ENCODE measurements at regions not wholly inside any gene's neighbourhood (a gene's known extent, or its start where the extent isn't known, plus 50 kb on each side); places are given as distances from the start of the nearest gene placed in this dataset.
A peak's percentile ranks its signal among the peaks of the same experiment; 100 is the strongest.

DNA sequence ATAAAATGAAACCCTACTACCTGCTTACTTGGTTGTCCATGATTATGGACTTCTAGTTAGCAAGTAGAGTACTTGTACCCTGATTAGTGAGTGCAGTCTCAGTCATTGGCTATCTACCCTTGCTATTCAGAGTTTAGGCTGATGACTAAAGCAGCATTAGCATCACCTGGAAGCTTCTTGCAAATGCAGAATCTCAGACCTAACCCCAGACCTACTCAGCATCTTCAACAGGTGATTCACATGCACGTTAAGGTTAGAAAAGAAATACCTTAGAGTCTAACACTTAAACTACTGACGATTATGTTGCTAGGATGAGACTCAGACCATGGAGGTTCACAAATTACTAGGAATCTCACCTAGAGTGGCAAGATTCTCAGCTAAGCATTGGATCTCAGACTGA, 399.9 kb upstream of the FANCL start:
- TF ChIP-seq CBX8 (IDR thresholded peaks at IDR 0.05) = no peak
- no peak for TF ChIP-seq HOXA7 (CRISPR knock-in tag; IDR thresholded peaks at IDR 0.05)
- TF ChIP-seq FOSB (CRISPR knock-in tag; IDR thresholded peaks at IDR 0.05) = no peak
- no peak for TF ChIP-seq FOXS1 (CRISPR knock-in tag; IDR thresholded peaks at IDR 0.05)
- no peak for TF ChIP-seq HDAC2 (IDR thresholded peaks at IDR 0.05)
- TF ChIP-seq E2F6 (IDR thresholded peaks at IDR 0.05; ENCODE audit: borderline replicate concordance, low read depth) = no peak
- TF ChIP-seq KDM5A (IDR thresholded peaks at IDR 0.05) = no peak
- TF ChIP-seq ZC3H11A (IDR thresholded peaks at IDR 0.05) = no peak
- no peak for TF ChIP-seq GATA3 (IDR thresholded peaks at IDR 0.05; ENCODE audit: borderline replicate concordance)
- no peak for TF ChIP-seq POLR2AphosphoS2 (conservative IDR thresholded peaks at IDR 0.05; ENCODE audit: low read length)
- TF ChIP-seq RFX5 (IDR thresholded peaks at IDR 0.05) = no peak
- TF ChIP-seq, protein P1, sequence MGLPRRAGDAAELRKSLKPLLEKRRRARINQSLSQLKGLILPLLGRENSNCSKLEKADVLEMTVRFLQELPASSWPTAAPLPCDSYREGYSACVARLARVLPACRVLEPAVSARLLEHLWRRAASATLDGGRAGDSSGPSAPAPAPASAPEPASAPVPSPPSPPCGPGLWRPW (IDR thresholded peaks at IDR 0.05) = no peak
- no peak for TF ChIP-seq EHMT2 (IDR thresholded peaks at IDR 0.05; ENCODE audit: low read depth)
- no peak for TF ChIP-seq CHD4 (IDR thresholded peaks at IDR 0.05; ENCODE audit: borderline replicate concordance)
- Histone ChIP-seq H3K4me2 (no peak overlapping the region), H3K4me1 (peaks cover 8% of the 10 kb centered on the region; the same call in 2 of the 3 replicates), H3K27ac (no peak overlapping the region), H3K4me3 (no peak overlapping the region), H3K9me3 (no peaks in the 10 kb centered on the region)
- ChIA-PET CTCF (no interaction called here), POLR2A (no interaction called here)
- DNase-seq (ENCODE audit: low read depth in 1 of 2, low spot score in 1 of 2) = no peak
- FAIRE-seq = no peak
- WGBS (ENCODE audit: missing lambda C conversion rate) = 25% methylated on average over 2 of the region's 2 CpGs
- no peak for ATAC-seq

DNA sequence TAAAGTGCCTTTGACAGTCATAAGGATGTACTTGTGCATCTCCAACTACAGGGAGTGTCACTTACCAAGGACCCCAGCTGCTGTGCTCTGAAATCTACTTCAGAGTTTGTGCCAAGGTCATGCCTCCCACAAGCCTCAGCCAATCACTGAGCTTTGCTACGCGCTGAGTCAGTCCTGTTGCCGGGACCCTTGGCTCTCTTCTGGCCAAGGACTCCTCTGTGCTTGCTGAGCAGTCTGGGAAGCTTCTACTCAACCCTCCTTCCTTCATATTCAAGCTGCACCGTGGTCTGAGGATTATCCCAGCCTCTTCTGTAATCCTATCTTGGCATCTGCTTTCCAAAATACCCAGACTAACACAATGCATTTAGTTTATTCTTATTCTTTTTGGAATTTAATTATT, 398.9 kb upstream of the FANCL start:
- CTCF ChIA-PET = no interaction called here
- no peak for ATAC-seq
- no peaks in the 10 kb centered on the region for H3K9me3 ChIP-seq
- TF ChIP-seq RNF2 (IDR thresholded peaks at IDR 0.05; ENCODE audit: borderline replicate concordance, low read depth) = no peak
- TF ChIP-seq CHD2 (IDR thresholded peaks at IDR 0.05; ENCODE audit: low read length, partially characterized antibody) = no peak
- TF ChIP-seq EP300 (IDR thresholded peaks at IDR 0.05) = no peak
- TF ChIP-seq POLR2A (IDR thresholded peaks at IDR 0.05; ENCODE audit: low read length) = no peak
- H3K4me3 ChIP-seq = no peak overlapping the region
- FAIRE-seq = no peak
- WGBS (ENCODE audit: missing lambda C conversion rate) = 75% methylated on average over 4 of the region's 4 CpGs
- H3K4me2 ChIP-seq = no peak overlapping the region
- DNase-seq (ENCODE audit: low read depth in 1 of 2, low spot score in 1 of 2) = no peak
- POLR2A ChIA-PET = no interaction called here
- peaks cover 14% of the 10 kb centered on the region; the same call in 2 of the 3 replicates for H3K4me1 ChIP-seq
- H3K27ac ChIP-seq = no peak overlapping the region

DNA sequence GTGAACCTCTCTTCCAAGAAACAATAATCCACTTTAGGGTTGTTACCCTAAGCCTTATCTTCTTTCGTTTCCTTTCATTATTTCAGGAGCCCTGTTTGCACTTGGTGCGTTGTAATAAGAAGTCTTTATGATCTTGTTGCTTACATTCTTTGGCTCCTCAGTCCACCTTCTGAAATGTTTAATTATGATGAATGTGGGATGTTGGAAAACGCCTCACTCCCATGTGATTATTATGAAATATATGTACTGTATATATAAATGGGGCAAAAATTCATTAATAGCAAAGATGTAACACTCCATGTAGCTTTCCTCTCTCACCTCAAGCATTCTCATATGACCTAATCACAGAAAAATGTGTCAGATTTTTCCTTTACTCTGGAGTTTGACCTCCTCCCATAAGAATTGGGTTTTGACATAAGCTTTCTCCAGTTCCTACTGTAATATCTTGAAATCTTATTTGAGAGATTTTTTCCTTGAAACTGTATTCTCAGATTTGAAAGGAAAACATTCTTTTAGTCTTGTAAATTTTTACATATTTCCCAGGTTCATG, 397.2 kb upstream of the FANCL start:
- ChIA-PET POLR2A (no interaction called here), CTCF (interaction anchor here (1.3 kb wide), 1 partner anchor 20 kb away, joined by 3 read pairs; no protein-coding TSS in a partner anchor)
- WGBS (ENCODE audit: missing lambda C conversion rate) = 32% methylated on average over 3 of the region's 3 CpGs
- H3K4me2 ChIP-seq = peak overlapping the region; percentile 21; the same call in 2 of the 3 replicates
- FAIRE-seq (no peak), DNase-seq (ENCODE audit: low read depth in 1 of 2, low spot score in 1 of 2) (no peak), ATAC-seq (no peak)
- no peak overlapping the region for H3K4me3 ChIP-seq
- peaks cover 31% of the 10 kb centered on the region for H3K4me1 ChIP-seq
- no peaks in the 10 kb centered on the region for H3K9me3 ChIP-seq
- no peak overlapping the region for H3K27ac ChIP-seq
- TF ChIP-seq KDM5A (IDR thresholded peaks at IDR 0.05) = no peak
- TF ChIP-seq SREBF2 (IDR thresholded peaks at IDR 0.05) = no peak
- TF ChIP-seq RAD21 (conservative IDR thresholded peaks at IDR 0.05 in 1 of 2, IDR thresholded peaks at IDR 0.05 in 1 of 2) = no peak
- TF ChIP-seq, protein P2, sequence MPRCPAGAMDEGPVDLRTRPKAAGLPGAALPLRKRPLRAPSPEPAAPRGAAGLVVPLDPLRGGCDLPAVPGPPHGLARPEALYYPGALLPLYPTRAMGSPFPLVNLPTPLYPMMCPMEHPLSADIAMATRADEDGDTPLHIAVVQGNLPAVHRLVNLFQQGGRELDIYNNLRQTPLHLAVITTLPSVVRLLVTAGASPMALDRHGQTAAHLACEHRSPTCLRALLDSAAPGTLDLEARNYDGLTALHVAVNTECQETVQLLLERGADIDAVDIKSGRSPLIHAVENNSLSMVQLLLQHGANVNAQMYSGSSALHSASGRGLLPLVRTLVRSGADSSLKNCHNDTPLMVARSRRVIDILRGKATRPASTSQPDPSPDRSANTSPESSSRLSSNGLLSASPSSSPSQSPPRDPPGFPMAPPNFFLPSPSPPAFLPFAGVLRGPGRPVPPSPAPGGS (IDR thresholded peaks at IDR 0.05) = no peak
- TF ChIP-seq, protein P3, sequence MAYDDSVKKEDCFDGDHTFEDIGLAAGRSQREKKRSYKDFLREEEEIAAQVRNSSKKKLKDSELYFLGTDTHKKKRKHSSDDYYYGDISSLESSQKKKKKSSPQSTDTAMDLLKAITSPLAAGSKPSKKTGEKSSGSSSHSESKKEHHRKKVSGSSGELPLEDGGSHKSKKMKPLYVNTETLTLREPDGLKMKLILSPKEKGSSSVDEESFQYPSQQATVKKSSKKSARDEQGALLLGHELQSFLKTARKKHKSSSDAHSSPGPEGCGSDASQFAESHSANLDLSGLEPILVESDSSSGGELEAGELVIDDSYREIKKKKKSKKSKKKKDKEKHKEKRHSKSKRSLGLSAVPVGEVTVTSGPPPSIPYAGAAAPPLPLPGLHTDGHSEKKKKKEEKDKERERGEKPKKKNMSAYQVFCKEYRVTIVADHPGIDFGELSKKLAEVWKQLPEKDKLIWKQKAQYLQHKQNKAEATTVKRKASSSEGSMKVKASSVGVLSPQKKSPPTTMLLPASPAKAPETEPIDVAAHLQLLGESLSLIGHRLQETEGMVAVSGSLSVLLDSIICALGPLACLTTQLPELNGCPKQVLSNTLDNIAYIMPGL (CRISPR knock-in tag; IDR thresholded peaks at IDR 0.05; ENCODE audit: borderline replicate concordance) = no peak
- no peak for TF ChIP-seq JUNB (IDR thresholded peaks at IDR 0.05)
- TF ChIP-seq HEYL (CRISPR knock-in tag; IDR thresholded peaks at IDR 0.05) = no peak

Measured in A549 (cell line).